DND-41 (cell line): ENCODE measurements at regions not wholly inside any gene's neighbourhood (a gene's known extent, or its start where the extent isn't known, plus 50 kb on each side); places are given as distances from the start of the nearest gene placed in this dataset.

Experiments used
- EZH2 ChIP-seq: IDR thresholded peaks from 3 replicates; pipeline ENCODE4 v1.6.1; 2012; ENCODE audit warnings: borderline replicate concordance, low read depth, mild to moderate bottlenecking, moderate library complexity, low read length, inconsistent platforms; ENCODE audit not compliant: severe bottlenecking
- TF ChIP-seq, protein P1 (sequence below): IDR thresholded peaks from 2 replicates; pipeline ENCODE4 v1.5.1; 2012; ENCODE audit warnings: borderline replicate concordance, low read length, moderate library complexity, mild to moderate bottlenecking; ENCODE audit not compliant: poor library complexity, severe bottlenecking; ENCODE audit errors: extremely low read depth

GRCh38 chr5:38753141-38753540 is 92.7 kb upstream of the OSMR start:
- TF ChIP-seq, protein P1, sequence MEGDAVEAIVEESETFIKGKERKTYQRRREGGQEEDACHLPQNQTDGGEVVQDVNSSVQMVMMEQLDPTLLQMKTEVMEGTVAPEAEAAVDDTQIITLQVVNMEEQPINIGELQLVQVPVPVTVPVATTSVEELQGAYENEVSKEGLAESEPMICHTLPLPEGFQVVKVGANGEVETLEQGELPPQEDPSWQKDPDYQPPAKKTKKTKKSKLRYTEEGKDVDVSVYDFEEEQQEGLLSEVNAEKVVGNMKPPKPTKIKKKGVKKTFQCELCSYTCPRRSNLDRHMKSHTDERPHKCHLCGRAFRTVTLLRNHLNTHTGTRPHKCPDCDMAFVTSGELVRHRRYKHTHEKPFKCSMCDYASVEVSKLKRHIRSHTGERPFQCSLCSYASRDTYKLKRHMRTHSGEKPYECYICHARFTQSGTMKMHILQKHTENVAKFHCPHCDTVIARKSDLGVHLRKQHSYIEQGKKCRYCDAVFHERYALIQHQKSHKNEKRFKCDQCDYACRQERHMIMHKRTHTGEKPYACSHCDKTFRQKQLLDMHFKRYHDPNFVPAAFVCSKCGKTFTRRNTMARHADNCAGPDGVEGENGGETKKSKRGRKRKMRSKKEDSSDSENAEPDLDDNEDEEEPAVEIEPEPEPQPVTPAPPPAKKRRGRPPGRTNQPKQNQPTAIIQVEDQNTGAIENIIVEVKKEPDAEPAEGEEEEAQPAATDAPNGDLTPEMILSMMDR, result no peak
- no peak for TF ChIP-seq EZH2
